Amygdala (tissue), 56 donors: ENCODE measurements at regions not wholly inside any gene's neighbourhood (a gene's known extent, or its start where the extent isn't known, plus 50 kb on each side); places are given as distances from the start of the nearest gene placed in this dataset.

Experiments
- DNase-seq, 56 donors: peaks; one replicate each; lab custom pipeline; 2025; lab: John Stamatoyannopoulos, UW

DNA sequence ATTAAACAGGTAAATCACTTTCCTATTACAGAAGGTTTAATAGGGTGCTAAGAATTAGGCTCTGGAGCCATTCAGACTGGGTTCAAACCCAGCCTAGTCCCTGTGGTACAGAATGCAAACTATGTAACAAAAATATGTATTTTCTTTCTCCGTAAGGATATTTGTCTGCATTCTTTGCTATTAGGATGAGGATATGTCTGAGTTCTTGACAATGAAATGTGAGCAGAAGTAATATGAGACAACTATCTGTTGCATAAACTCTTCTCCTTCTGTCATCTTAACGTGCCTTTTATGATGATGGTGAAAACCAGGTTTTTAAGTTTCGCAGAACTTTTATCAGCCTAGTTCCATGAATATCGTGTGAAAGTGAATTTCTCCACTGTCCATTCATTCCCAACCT lies 1129.1 kb upstream of the ZEB2 start:
- DNase-seq = no peak

DNA sequence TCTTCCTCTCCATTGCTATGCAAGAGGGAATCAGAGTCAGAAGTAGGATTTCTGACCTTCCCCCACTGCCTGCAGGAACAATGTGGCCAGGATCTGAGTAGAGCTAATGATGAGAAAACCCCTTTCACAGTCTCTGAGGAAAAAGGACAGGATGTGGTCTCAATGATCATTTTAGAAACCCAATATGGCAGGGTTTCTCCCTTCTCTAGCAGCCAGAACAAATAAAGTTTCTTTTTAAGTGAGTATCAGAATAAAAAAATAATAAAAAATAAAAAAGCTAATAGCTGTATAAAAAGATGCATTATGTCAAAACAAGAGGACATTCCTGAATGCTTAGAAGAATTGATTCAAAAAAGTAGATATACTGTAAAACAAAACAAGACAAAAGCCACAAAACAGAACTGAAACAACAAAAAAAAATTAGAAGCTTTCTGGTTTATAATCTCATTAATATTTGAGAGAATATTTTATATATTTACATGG lies 1124.9 kb upstream of the ZEB2 start:
- DNase-seq = no peak

DNA sequence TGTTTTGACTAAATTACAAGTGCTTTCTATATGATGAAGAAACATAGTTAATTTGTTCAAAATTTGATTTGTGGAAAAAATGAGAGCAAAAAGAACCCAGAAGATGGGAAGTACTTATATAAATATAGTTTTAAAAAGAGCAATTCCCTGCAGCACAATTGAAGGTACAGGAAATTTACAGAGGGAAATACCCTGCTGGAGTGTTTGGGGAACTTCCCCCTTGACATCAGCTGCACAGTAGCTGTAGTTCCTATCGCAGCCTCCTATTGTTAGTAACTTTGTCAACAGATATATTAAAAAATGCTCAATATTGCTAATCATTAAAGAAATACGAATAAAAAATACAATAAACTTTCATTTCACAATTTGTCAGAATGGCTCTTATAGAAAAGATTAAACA lies 1118.8 kb upstream of the ZEB2 start:
- DNase-seq = no peak

DNA sequence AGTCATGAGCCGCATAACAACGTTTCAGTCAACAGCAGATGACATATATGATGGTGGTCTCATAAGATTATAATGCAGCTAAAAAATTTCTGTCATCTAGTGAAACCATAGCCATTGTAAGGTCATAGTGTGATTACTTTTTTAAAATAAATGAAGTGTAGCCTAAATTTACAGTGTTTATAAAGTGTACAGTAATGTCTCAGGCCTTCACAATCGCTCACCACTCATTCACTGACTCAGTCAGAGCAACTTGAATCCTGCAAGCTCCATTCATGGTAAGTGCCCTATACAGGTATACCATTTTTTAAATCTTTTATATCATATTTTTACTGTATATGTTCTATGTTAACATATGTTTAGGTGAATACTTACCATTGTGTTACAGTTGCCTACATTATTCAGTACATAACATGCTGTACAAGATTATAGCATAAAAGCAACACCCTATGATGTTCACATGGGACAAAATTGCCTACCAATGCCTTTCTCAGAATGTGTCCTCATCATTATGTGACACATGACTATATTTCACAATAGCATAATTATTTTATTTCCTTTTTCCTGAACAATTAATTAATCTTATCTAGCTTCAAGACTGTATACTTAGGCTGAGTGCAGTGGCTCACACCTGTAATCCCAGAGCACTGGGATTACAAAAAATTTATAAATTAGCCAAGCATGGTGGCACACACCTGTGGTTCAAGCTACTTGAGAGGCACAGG lies 1115.9 kb upstream of the ZEB2 start:
- no peak for DNase-seq

DNA sequence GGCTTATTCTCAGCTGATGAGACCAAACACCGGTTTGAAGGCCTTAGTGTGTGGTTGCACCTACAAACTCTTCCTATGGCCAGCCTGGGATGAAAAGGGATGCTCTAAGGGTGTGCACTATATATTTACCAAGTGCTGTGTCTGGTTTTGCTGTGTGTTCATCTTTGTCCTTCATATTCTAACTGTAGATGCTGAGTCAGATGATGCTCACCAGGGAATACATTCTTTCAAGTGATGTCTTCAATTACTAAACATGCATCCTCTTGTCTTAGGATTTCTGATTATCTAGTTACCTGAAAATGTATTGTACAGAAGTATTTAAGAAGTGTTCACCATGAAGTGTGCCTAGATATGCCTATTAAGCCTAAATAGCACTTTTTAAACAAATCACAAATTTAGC lies 1111.6 kb upstream of the ZEB2 start:
- DNase-seq = no peak

DNA sequence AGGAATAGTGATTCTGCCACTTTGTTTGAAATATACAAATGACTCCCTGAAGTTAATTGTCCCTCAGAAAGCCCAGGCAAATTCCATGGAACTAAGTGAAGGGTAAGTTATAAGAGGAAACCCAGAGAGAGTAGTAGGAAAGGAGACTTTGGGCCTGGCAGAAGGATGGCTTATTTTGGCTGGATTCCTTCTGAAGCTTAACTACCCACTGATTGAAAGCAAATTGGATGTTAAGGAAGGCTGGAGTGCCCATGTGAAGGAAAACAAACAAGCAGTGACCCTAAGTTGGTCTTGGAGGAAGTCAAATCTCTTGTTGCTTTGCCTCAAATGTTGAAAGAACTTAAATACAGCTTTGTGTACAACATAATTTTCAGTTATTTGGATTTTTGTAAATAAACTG lies 1106.4 kb upstream of the ZEB2 start:
- no peak for DNase-seq

DNA sequence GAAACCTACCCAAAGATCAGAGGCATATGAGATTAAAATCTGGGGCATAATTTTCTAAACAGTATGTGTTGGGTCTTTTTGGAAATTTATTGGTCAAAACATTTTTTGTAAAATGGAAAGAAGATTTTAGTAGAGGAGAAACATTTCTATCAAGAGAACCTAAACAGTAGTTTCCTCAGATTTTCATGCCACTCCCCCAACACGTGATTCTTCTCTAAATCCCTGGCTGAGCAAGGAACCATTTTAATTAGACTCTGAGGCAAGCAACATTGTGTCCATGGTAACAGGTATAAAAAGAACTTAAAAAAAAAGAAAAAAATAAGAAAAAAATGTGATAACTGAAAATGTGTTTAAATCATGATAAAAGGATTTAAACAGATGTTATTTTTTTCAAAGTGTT lies 1105.2 kb upstream of the ZEB2 start:
- no peak for DNase-seq

DNA sequence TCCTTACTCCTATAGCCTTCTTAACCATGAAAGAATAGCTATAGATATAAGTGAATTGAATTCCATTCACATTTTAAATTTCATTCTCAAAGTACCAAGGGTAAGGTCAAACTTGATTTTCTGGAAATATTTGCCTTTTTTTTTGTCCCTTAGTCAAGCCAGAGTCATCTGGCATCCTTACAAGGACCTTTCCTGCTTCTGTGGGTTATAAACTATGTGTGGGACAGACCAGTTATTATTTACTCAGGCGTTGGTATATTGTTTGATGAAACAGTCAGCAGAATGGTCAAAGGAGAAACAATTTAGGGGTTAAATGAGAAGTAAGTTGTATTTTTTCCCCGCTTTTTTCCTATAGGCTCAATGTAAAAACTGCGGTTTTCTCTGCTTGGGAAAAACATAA lies 1103.2 kb upstream of the ZEB2 start:
- DNase-seq = no peak

DNA sequence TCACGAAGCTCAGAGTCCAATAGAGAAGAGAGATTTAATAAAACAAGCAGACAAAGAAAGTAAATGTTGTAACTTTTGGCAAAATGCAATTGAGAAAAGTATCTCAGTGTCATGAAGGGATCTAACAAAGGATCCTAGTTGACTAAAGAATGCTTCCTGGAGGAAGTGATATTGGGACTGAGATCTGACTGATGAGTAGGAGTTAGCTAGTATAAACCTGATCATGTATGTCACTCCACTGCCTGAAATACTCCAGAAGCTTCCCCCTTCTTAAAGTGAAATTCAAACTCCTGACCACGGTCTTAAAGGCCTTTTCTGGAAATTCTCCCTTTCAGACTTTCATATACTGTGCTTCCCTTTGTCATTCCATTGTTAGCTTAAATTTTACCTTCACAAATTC lies 1102.4 kb upstream of the ZEB2 start:
- DNase-seq = no peak

DNA sequence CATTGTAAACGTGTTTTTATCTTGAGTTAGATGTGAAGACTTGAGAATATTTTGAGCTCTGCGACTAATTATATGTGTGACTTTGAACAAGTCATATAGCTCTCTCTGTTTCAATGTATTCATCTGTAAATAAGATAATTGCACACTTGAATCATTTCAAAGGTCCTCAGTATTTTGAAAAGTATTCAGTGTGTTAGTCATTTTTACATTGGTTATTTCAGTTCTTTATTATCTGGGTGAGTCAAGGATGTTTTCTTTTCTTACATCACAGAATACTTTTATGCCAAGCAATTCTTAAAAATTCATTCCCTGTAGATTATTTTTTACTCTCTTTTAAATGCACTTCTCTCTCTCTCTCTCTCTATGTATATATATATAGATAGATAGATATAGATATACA lies 1098.0 kb upstream of the ZEB2 start:
- no peak for DNase-seq

DNA sequence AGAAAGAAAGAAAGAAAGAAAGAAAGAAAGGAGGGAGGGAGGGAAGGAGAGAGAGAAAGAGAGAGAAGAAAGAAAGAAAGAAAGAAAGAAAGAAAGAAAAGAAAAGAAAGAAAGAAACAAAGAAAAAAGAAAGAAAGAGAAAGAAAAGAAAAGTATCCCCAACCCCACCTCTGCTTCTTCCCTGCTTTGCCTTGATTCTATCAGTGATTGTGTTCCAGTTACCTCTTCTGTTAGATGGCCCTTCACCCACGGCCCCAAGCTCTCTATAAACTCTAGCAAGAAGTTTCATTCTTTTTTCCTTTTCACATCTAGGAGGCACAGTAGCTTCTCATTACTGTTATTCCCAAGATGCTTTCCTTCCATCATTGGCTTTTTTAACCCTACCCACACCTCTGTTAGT lies 1097.5 kb upstream of the ZEB2 start:
- no peak for DNase-seq

DNA sequence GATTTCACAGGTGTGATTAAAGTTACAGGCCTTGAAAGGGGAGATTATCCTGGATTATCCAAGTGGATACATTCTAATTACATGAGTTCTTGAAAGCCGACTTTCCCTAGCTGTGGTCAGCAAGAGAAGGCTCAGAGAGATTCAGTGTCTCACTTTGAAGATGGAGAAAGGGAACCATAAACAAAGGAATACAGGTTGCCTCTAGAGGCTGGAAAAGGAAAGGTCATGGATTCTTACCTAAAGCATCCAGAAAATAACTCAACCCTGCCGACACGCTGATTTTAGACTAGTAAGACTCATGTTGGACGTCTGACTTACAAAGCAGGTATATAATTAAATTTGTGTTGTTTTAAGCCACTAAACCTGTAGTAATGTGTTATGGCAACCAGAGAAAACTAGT lies 1095.7 kb upstream of the ZEB2 start:
- no peak for DNase-seq

DNA sequence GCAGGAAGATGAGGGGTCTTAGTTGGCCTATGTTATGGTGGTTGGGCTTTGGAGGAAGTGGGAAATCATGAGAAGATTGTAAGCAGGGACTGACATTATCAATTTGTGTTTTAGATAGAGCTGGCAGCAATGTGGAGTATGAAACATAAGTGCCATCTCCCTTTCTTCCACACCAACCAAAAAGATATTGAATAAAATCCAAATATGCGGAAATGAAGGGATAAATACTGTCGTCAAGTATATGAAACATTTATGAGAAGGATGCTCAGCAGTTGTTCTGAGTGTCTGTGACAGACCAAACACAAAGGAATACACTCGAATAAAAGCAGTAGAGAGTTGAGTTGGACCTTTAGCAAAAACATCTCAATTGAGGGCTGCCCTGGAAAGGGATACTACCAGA lies 1090.0 kb upstream of the ZEB2 start:
- DNase-seq = no peak

DNA sequence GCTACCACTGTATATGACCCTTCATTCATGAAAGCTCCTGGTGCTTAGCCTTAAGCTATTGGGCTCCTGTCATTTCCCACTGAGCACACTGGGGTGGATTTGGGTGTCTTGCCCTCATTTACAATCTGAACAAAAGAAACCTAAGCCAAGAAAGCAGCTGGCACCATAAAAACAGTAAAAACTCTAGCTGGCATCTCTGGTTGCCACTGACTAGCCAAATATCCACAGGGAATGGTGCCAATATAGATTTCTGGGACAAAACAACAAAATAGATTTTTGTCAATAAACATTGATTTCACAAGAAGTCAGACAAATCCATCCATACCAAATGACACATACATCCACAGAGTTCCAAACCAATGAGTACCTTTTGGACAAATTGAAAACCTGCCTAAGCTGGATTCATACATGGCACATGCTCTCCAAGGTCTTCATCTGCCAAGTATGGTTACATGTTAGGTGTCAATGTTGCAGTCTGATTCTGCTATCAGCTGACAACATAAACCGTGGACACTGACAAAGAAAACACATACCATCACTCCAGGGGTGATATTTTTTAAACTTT lies 1081.5 kb upstream of the ZEB2 start:
- DNase-seq = no peak

DNA sequence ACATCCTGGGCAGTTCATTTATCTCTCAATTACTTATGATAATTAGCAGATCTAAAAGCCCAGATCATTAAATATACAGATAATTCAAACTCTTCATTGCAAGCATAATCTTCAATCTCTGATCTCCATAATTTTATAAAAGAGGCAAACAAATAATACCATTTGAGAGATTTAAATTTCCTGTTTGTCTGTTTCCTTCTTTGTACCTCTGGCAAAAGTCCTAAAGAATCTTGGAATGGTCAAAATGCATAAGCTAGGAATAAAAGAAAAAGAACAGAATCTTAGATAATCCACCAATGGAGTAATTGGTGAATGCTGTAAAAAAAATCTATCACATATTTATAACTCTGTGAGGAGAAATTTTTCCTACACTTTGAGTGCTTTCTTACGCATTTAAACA lies 1080.9 kb upstream of the ZEB2 start:
- no peak for DNase-seq

DNA sequence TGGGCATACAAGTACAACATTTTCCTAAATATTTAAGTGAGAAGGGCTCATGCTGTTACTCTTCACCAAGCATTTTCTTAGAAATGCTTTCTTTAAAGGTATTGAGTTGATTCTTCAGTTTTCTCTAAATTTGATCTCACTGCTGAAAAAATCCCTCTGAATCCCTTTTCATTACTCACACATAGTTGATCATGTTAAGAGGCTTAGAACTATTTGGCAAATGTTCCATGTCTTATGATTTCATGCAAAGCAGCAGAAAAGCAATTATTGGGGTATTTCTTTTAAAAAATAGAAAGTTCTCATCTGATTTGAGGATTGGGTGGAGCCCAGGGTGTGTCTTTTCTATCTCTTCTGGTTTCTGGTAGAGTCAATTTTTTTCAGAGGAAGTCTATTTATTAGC lies 1079.8 kb upstream of the ZEB2 start:
- no peak for DNase-seq

DNA sequence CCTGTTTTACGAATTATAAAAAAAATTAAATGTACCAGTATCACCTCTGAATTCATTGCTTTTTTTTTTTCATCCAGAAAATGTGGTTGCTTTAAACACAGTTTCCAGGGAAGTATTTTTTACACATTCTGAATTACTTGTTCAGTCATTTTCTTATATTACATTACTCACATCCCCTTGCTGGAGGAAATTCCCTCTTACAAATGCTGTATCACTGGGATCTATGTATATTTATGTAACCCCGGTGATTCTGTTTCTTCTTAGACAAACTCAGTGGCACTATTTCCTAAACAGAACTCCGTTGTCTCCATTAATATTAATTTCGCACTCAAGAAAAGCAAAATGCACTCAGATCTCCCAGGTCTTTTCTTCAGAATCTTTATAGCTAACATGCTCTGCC lies 1078.5 kb upstream of the ZEB2 start:
- no peak for DNase-seq

DNA sequence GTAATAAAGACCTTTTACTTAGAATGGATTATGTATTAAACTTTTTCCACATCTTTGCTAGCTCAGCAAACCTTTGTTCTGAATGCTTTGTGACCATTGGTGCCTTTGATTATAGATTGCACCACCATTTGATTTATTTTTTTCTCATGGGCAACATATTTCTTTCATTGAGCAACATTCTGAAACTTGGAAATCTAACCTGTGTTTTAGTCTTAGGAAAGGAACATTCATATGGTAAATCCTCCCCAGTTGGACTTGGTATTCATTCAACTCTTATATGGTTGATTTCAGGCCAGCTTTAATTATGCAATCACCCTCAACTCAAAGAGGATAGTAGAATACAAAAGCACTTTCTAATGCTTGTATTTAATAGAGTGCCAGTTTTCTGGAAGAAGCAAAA lies 1077.9 kb upstream of the ZEB2 start:
- DNase-seq = no peak

DNA sequence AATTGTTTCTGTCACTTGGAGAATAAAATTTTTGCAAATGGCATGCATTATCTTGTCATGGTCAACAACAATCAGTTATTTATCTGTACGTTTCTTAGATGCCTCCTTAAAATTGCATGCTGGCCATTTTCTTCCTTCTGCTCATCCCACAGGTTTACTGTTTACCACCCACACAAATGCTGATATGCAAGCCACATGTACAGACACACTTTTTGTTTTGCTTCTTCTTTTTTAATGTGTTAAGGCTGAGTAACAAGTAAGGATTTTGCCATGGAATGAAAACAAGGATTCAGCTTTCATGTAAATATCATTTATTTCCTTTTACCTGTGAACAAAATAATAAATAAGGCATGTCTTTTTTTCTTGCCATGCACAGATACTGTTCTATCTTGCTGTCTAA lies 1077.1 kb upstream of the ZEB2 start:
- no peak for DNase-seq

DNA sequence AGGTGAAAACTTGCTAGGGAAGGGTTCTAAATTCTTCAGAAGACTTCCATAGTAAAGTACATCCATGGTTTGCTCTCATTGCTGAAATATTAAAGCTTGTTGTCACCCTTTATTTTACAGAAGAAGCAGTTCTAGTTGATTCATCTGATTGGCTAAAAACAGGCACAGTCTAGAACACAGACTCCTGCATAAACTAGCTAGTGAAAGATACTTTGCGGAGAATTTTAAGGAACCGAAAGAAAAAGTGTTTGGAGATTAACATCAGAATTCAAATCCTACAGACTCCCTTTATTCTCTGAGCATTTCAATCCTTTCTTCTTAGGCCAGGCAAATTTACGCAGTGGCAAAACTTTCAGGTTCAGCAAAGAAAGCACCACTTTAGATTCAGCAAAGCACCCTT lies 1076.5 kb upstream of the ZEB2 start:
- no peak for DNase-seq

DNA sequence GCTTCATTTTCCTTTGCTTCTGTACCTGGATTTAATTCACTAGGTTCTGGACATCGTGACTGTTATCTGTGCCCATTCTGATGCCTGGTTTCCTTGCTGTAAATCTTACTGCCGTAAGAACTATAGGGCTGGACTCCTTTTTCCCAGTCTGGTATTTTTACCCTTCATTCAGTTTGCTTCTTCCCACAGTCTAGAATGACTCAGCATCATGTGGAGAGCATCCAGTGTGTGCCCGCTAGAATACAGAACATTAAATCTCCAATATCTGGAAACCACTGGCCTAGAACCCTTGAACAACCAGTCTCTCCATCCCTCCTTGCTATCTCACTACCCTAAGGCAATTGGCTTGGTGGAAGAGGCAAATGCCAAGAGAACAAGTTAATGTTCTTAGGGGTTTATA lies 1075.4 kb upstream of the ZEB2 start:
- DNase-seq = no peak

DNA sequence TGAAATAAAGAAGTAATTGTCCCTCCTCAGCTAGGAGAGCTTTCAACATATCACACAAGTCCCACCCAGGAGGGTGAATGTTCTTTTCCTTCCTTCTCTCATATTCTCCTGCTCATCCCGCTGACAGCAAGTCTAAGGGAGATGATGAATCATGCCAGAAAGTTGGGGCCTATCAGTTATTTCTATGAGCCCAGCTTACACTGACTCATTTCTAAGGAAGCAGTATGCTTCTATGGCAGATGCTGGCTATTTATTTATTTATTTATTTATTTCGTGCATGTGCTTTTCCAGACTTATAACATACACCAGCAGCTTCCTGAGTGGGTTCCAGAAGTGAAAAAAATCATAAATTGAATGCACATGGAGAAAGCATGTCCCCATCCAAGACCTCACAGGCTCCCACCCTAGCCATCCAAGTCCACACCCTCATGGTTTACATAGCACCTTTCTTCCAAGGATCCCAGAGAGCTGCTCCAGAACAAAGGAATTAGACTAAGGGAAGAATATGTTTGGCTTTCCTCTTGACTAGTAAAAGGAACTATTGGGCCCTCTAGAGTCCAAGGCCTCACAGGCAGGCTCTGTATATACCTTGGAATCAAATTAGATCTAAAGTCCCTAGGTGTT lies 1074.2 kb upstream of the ZEB2 start:
- no peak for DNase-seq
